Keratinocyte (primary cell): ENCODE measurements at regions not wholly inside any gene's neighbourhood (a gene's known extent, or its start where the extent isn't known, plus 50 kb on each side); places are given as distances from the start of the nearest gene placed in this dataset.

ENCODE experiments used
- DNase-seq: peaks from one replicate; pipeline ENCODE4 v3.0.0-alpha.2; 2011; ENCODE audit warnings: low read depth, missing footprints, low spot score
- FAIRE-seq: peaks from 2 replicates; lab custom pipeline; 2011; peaks lifted over from hg19 to GRCh38; lab: Jason Lieb, UNC
- H2AFZ ChIP-seq: 2 replicates; pipeline ENCODE4 v1.6.0; 2012; ENCODE audit warnings: low read length, control low read depth, inconsistent platforms; ENCODE audit not compliant: control insufficient read depth
- H3K27ac ChIP-seq: 2 replicates; pipeline ENCODE4 v1.5.1; 2011; ENCODE audit warnings: low read length; ENCODE audit not compliant: control insufficient read depth, insufficient read depth
- H3K27me3 ChIP-seq: 3 replicates; pipeline ENCODE4 v1.6.0; 2011; ENCODE audit warnings: low read length; ENCODE audit not compliant: control insufficient read depth, insufficient read depth; ENCODE audit errors: extremely low read depth
- H3K36me3 ChIP-seq, 2 experiments: 2 replicates in 1 of 2; 3 replicates in 1 of 2; pipeline ENCODE4 v1.5.1; 2011; ENCODE audit warnings: low read length in 2 of 2, mild to moderate bottlenecking in 1 of 2; ENCODE audit not compliant: control insufficient read depth in 2 of 2, insufficient read depth in 2 of 2; ENCODE audit errors: extremely low read depth in 1 of 2
- H3K4me1 ChIP-seq: 3 replicates; pipeline ENCODE4 v1.5.1; 2011; ENCODE audit warnings: low read length; ENCODE audit not compliant: control insufficient read depth, insufficient read depth; ENCODE audit errors: extremely low read depth
- H3K4me2 ChIP-seq: 3 replicates; pipeline ENCODE4 v1.6.0; 2011; ENCODE audit warnings: low read depth, low read length; ENCODE audit not compliant: control insufficient read depth, insufficient read depth; ENCODE audit errors: extremely low read depth
- H3K4me3 ChIP-seq, 3 experiments: fragments of 200-600 bp in 1 of 3; sonication (generic) in 1 of 3; 2 replicates in 2 of 3; 3 replicates in 1 of 3; pipeline ENCODE4 v1.5.1; 2011 to 2016; ENCODE audit warnings: low read length in 3 of 3, mild to moderate bottlenecking in 3 of 3, control low read depth in 2 of 3, inconsistent platforms in 1 of 3, low read depth in 1 of 3, mixed read lengths in 1 of 3, mixed run types in 1 of 3, moderate library complexity in 1 of 3; ENCODE audit not compliant: control insufficient read depth in 2 of 3, insufficient read depth in 2 of 3; ENCODE audit errors: extremely low read depth in 1 of 3
- H3K79me2 ChIP-seq: 2 replicates; pipeline ENCODE4 v1.6.0; 2012; ENCODE audit warnings: low read length; ENCODE audit not compliant: control insufficient read depth, insufficient read depth
- H3K9ac ChIP-seq: 3 replicates; pipeline ENCODE4 v1.6.0; 2011; ENCODE audit warnings: low read length; ENCODE audit not compliant: control insufficient read depth, insufficient read depth; ENCODE audit errors: extremely low read depth
- H3K9me1 ChIP-seq: 3 replicates; pipeline ENCODE4 v1.6.0; 2011; ENCODE audit warnings: low read length; ENCODE audit not compliant: control insufficient read depth, insufficient read depth; ENCODE audit errors: extremely low read depth
- H3K9me3 ChIP-seq: 2 replicates; pipeline ENCODE4 v1.5.1; 2012; ENCODE audit warnings: low read depth, low read length; ENCODE audit not compliant: control insufficient read depth
- H4K20me1 ChIP-seq: 3 replicates; pipeline ENCODE4 v1.6.0; 2011; ENCODE audit warnings: low read length; ENCODE audit not compliant: control insufficient read depth, insufficient read depth; ENCODE audit errors: extremely low read depth
- CTCF ChIP-seq, 3 experiments: IDR thresholded peaks in 1 of 3; conservative IDR thresholded peaks in 1 of 3; optimal IDR thresholded peaks in 1 of 3; 2 replicates in 2 of 3; 3 replicates in 1 of 3; pipeline versions ENCODE3 to v1.5.1; 2011; ENCODE audit warnings: low read length in 3 of 3, mild to moderate bottlenecking in 3 of 3, moderate library complexity in 2 of 3, control low read depth in 1 of 3, inconsistent platforms in 1 of 3; ENCODE audit not compliant: insufficient read depth in 2 of 3; ENCODE audit errors: extremely low read depth in 1 of 3
- EZH2 ChIP-seq: IDR thresholded peaks from one replicate; pipeline ENCODE4 v1.6.1; 2012; ENCODE audit warnings: inconsistent platforms, mild to moderate bottlenecking, low read length, moderate library complexity
- dilution Hi-C: fragments of 300-500 bp; cut with MboI; formaldehyde crosslinking; loops from one replicate; pipeline ENCODE4 v1.7.0; 2020; ENCODE audit warnings: low sequenced_read_pairs; ENCODE audit not compliant: extremely low pct_ligation_motif_present

- Histone ChIP-seq H3K79me2 (no peaks in the 10 kb centered on the region), H2AFZ (no peak overlapping the region), H3K4me2 (no peak overlapping the region), H3K27me3 (no peaks in the 10 kb centered on the region), H3K9me3 (no peaks in the 10 kb centered on the region), H3K27ac (no peak overlapping the region), H4K20me1 (no peaks in the 10 kb centered on the region), H3K9me1 (no peaks in the 10 kb centered on the region), H3K4me1 (no peaks in the 10 kb centered on the region), H3K36me3 (no peaks in the 10 kb centered on the region), H3K9ac (no peak overlapping the region), H3K4me3 (no peak overlapping the region)
- DNase-seq = no peak
- TF ChIP-seq EZH2 (no peak), CTCF (optimal IDR thresholded peaks at IDR 0.05 in 1 of 3, IDR thresholded peaks at IDR 0.05 in 1 of 3, conservative IDR thresholded peaks at IDR 0.05 in 1 of 3; ENCODE audit: extremely low read depth in 1 of 3, insufficient read depth in 2 of 3, low read length in 3 of 3) (no peak)
- no peak for FAIRE-seq
- dilution Hi-C loops = no loop called here
Observed at GRCh38 chr4:135385830-135386581, 1184.4 kb upstream of the PABPC4L start.

- no peaks in the 10 kb centered on the region for H3K4me1 ChIP-seq
- no peak overlapping the region for H3K9ac ChIP-seq
- H2AFZ ChIP-seq = no peak overlapping the region
- no peaks in the 10 kb centered on the region for H3K27me3 ChIP-seq
- no peaks in the 10 kb centered on the region for H4K20me1 ChIP-seq
- H3K9me1 ChIP-seq = no peaks in the 10 kb centered on the region
- H3K36me3 ChIP-seq = no peaks in the 10 kb centered on the region
- no peaks in the 10 kb centered on the region for H3K79me2 ChIP-seq
- no peak overlapping the region for H3K4me3 ChIP-seq
- H3K9me3 ChIP-seq = no peaks in the 10 kb centered on the region
- TF ChIP-seq EZH2 = no peak
- no peak for TF ChIP-seq CTCF (optimal IDR thresholded peaks at IDR 0.05 in 1 of 3, IDR thresholded peaks at IDR 0.05 in 1 of 3, conservative IDR thresholded peaks at IDR 0.05 in 1 of 3; ENCODE audit: extremely low read depth in 1 of 3, insufficient read depth in 2 of 3, low read length in 3 of 3)
- FAIRE-seq (no peak), DNase-seq (no peak)
- H3K4me2 ChIP-seq = no peak overlapping the region
- dilution Hi-C loops = no loop called here
- no peak overlapping the region for H3K27ac ChIP-seq
Observed at GRCh38 chr4:135383356-135384288, 1182.0 kb upstream of the PABPC4L start.
